ENCODE measurements at regions not wholly inside any gene's neighbourhood (a gene's known extent, or its start where the extent isn't known, plus 50 kb on each side); places are given as distances from the start of the nearest gene placed in this dataset.

DNA sequence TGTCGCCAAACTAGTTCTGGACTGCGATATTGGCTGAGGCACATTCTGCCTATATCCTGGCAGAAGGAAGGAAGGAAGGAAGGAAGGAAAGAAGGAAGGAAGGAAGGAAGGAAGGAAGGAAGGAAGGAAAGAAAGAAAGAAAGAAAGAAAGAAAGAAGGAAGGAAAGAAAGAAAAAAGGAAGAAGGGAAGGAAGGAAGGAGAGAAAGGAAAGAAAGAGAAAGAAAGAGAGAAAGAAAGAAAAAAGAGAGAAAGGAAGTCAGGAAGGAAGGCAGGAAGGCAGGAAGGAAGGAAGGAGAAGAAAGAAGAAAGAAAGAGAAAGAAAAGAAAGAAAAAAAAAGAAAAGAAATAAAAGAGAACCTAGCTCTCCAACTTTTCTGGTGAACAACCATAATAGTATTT lies 587.1 kb downstream of the RBFOX1 start:
- H3K9ac ChIP-seq (ENCODE audit: low read length): no peak overlapping the region
- H3K79me2 ChIP-seq (ENCODE audit: insufficient read depth, low read length): no peaks in the 10 kb centered on the region
- H3K27ac ChIP-seq (ENCODE audit: low read depth, low read length): no peak overlapping the region
- H3K4me2 ChIP-seq (ENCODE audit: low read depth, low read length, poor library complexity, severe bottlenecking): no peak overlapping the region
- H3K9me2 ChIP-seq (replicated peaks; ENCODE audit: insufficient read depth, low read length): no peaks in the 10 kb centered on the region
- H3F3A ChIP-seq (ENCODE audit: insufficient read depth): no peaks in the 10 kb centered on the region
- H3K27me3 ChIP-seq (ENCODE audit: low read length): no peaks in the 10 kb centered on the region
- H3K36me3 ChIP-seq (ENCODE audit: low read length): no peaks in the 10 kb centered on the region
- no peaks in the 10 kb centered on the region for H3K9me3 ChIP-seq (ENCODE audit: insufficient read depth, low read length)
- H2AFZ ChIP-seq (ENCODE audit: low read depth, low read length, severe bottlenecking): no peak overlapping the region
- H3K4me3 ChIP-seq (ENCODE audit: insufficient read depth, low read length, poor library complexity, severe bottlenecking): no peak overlapping the region
- no peaks in the 10 kb centered on the region for H4K20me1 ChIP-seq (ENCODE audit: low read depth, low read length)
- no peak for TF ChIP-seq EZH2phosphoT487 (conservative IDR thresholded peaks at IDR 0.05; ENCODE audit: low read length)
- TF ChIP-seq, protein P1, sequence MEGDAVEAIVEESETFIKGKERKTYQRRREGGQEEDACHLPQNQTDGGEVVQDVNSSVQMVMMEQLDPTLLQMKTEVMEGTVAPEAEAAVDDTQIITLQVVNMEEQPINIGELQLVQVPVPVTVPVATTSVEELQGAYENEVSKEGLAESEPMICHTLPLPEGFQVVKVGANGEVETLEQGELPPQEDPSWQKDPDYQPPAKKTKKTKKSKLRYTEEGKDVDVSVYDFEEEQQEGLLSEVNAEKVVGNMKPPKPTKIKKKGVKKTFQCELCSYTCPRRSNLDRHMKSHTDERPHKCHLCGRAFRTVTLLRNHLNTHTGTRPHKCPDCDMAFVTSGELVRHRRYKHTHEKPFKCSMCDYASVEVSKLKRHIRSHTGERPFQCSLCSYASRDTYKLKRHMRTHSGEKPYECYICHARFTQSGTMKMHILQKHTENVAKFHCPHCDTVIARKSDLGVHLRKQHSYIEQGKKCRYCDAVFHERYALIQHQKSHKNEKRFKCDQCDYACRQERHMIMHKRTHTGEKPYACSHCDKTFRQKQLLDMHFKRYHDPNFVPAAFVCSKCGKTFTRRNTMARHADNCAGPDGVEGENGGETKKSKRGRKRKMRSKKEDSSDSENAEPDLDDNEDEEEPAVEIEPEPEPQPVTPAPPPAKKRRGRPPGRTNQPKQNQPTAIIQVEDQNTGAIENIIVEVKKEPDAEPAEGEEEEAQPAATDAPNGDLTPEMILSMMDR (IDR thresholded peaks at IDR 0.05; ENCODE audit: insufficient read depth, low read length, poor library complexity, severe bottlenecking): no peak

DNA sequence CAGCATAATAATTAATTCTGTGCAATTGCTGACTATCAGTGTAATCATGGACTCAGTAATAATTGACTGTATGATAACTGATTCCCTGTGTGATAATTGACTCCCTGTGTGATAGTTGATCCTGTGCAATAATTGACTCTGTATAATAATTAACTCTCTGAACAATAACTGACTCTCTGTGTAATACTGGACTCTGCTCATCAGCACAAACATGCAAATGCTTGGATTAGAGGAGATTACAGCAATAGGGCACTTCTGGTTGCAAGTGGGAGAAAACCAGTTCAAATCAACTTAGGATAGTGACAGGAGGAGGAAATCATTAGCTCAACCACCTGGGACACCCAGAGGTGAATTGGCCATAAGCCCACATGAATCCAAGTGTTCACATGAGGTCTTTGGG lies 582.1 kb downstream of the RBFOX1 start:
- no peaks in the 10 kb centered on the region for H3K9me2 ChIP-seq (replicated peaks; ENCODE audit: insufficient read depth, low read length)
- no peaks in the 10 kb centered on the region for H3K9me3 ChIP-seq (ENCODE audit: insufficient read depth, low read length)
- H3K79me2 ChIP-seq (ENCODE audit: insufficient read depth, low read length): no peaks in the 10 kb centered on the region
- no peaks in the 10 kb centered on the region for H3F3A ChIP-seq (ENCODE audit: insufficient read depth)
- H3K4me2 ChIP-seq (ENCODE audit: low read depth, low read length, poor library complexity, severe bottlenecking): no peak overlapping the region
- no peaks in the 10 kb centered on the region for H3K27me3 ChIP-seq (ENCODE audit: low read length)
- H3K27ac ChIP-seq (ENCODE audit: low read depth, low read length): no peak overlapping the region
- no peak overlapping the region for H3K4me3 ChIP-seq (ENCODE audit: insufficient read depth, low read length, poor library complexity, severe bottlenecking)
- H4K20me1 ChIP-seq (ENCODE audit: low read depth, low read length): no peaks in the 10 kb centered on the region
- H3K36me3 ChIP-seq (ENCODE audit: low read length): no peaks in the 10 kb centered on the region
- TF ChIP-seq, protein P1 (IDR thresholded peaks at IDR 0.05; ENCODE audit: insufficient read depth, low read length, poor library complexity, severe bottlenecking): no peak
- no peak for TF ChIP-seq EZH2phosphoT487 (conservative IDR thresholded peaks at IDR 0.05; ENCODE audit: low read length)
- H2AFZ ChIP-seq (ENCODE audit: low read depth, low read length, severe bottlenecking): no peak overlapping the region
- H3K9ac ChIP-seq (ENCODE audit: low read length): no peak overlapping the region

DNA sequence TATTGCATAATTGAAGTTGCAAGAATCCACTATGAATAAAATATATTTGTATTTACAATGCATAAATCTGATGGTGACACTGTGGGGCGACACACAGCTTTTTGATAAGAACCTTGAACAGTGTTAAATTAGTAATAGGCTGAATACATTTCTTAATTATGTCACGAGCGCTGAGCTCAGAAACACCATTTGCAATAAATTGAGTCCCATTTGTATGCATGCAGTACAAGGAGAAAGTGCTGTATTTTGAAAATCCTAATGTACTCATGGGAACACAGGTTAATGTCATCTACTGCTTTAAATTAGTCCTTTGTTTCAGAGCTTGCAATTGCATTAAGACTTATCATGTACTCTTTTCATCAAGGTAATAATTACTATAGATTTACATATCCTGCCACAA lies 579.5 kb downstream of the RBFOX1 start:
- Histone ChIP-seq H3K9me3 (ENCODE audit: insufficient read depth, low read length) (0 out of 2 replicates have a peak, but pooled peaks cover 5% of the 10 kb centered on the region), H3K4me3 (ENCODE audit: insufficient read depth, low read length, poor library complexity, severe bottlenecking) (no peak overlapping the region), H4K20me1 (ENCODE audit: low read depth, low read length) (no peaks in the 10 kb centered on the region), H3K4me2 (ENCODE audit: low read depth, low read length, poor library complexity, severe bottlenecking) (no peak overlapping the region), H3K79me2 (ENCODE audit: insufficient read depth, low read length) (no peaks in the 10 kb centered on the region), H3K36me3 (ENCODE audit: low read length) (no peaks in the 10 kb centered on the region), H3K27me3 (ENCODE audit: low read length) (no peaks in the 10 kb centered on the region), H3K27ac (ENCODE audit: low read depth, low read length) (no peak overlapping the region), H3K9me2 (replicated peaks; ENCODE audit: insufficient read depth, low read length) (no peaks in the 10 kb centered on the region), H2AFZ (ENCODE audit: low read depth, low read length, severe bottlenecking) (no peak overlapping the region), H3K9ac (ENCODE audit: low read length) (no peak overlapping the region), H3F3A (ENCODE audit: insufficient read depth) (no peaks in the 10 kb centered on the region)
- TF ChIP-seq, protein P1 (IDR thresholded peaks at IDR 0.05; ENCODE audit: insufficient read depth, low read length, poor library complexity, severe bottlenecking): no peak
- no peak for TF ChIP-seq EZH2phosphoT487 (conservative IDR thresholded peaks at IDR 0.05; ENCODE audit: low read length)
